Fibroblast of the aortic adventitia (primary cell): ENCODE measurements at regions not wholly inside any gene's neighbourhood (a gene's known extent, or its start where the extent isn't known, plus 50 kb on each side); places are given as distances from the start of the nearest gene placed in this dataset. TPM values are rescaled to one million over a fixed set of nuclear protein-coding genes. Genes with fewer than 3 reads are reported as not detected.

Source experiments
- DNase-seq: peaks from one replicate; pipeline ENCODE4 v3.0.0-alpha.2; 2010; ENCODE audit warnings: low read depth
- H3K4me3 ChIP-seq: 2 replicates; pipeline ENCODE4 v1.5.1; 2011; ENCODE audit warnings: low read depth, mild to moderate bottlenecking, control low read depth, low read length, moderate library complexity
- CTCF ChIP-seq: IDR thresholded peaks from 2 replicates; pipeline ENCODE4 v1.5.1; 2011; ENCODE audit warnings: mild to moderate bottlenecking, low read length, control low read depth, inconsistent platforms; ENCODE audit not compliant: insufficient read depth
- small RNA-seq: library from RNA; depleted of rRNA; stranded (forward); fragments of <200 nt; gene quantifications from one replicate; pipeline ENCODE3, GENCODE V24; 2012

- no peak overlapping the region for H3K4me3 ChIP-seq
- TF ChIP-seq CTCF: no peak
- no peak for DNase-seq
Observed at GRCh38 chr9:90556897-90557675, 85.5 kb downstream of the DIRAS2 start.

GRCh38 chr9:90559075-90560073 is 83.2 kb downstream of the DIRAS2 start:
- H3K4me3 ChIP-seq: no peak overlapping the region
- no peak for DNase-seq
- TF ChIP-seq CTCF: no peak

Small RNA genes lying in the stretch of these regions (small RNA-seq; reads per million reads assigned to genes)
- gene AL161629.2: not detected
- gene MIR4290: not detected
